ENCODE measurements at regions not wholly inside any gene's neighbourhood (a gene's known extent, or its start where the extent isn't known, plus 50 kb on each side); places are given as distances from the start of the nearest gene placed in this dataset.
"Not testable (repeated sequence)": the region's sequence is repeated elsewhere in the genome, so short reads cannot be mapped to it uniquely, and the experiment has no call there.

DNA sequence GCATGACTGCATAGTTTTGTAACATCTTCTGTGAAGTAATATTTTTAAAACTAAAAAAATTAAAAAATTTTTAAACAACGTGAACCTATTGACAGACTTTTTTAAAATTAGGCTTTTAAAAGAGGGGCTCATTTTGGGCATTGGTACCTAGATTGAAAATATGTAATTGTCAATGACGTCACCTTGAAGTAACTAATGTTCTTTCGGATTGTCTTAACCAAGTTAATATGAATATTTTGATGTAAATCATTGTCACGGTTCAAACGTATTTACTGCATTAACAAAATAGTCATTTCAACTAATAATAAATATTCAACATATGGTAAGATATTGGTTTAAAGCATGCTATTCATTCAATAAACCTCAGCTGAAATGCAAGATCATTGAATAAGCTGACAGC, 719.8 kb downstream of the ANKRD7 start:
- no peak overlapping the region for H3K4me3 Mint-ChIP-seq (ENCODE audit: unreplicated experiment)
- no peaks in the 10 kb centered on the region for H3K4me1 Mint-ChIP-seq (ENCODE audit: insufficient read depth, unreplicated experiment)
- intact Hi-C loops (cut with micrococcal nuclease) = no loop called here
- BruUV-seq (replicated peaks) = no TSS peak
- TF ChIP-seq, protein P1, sequence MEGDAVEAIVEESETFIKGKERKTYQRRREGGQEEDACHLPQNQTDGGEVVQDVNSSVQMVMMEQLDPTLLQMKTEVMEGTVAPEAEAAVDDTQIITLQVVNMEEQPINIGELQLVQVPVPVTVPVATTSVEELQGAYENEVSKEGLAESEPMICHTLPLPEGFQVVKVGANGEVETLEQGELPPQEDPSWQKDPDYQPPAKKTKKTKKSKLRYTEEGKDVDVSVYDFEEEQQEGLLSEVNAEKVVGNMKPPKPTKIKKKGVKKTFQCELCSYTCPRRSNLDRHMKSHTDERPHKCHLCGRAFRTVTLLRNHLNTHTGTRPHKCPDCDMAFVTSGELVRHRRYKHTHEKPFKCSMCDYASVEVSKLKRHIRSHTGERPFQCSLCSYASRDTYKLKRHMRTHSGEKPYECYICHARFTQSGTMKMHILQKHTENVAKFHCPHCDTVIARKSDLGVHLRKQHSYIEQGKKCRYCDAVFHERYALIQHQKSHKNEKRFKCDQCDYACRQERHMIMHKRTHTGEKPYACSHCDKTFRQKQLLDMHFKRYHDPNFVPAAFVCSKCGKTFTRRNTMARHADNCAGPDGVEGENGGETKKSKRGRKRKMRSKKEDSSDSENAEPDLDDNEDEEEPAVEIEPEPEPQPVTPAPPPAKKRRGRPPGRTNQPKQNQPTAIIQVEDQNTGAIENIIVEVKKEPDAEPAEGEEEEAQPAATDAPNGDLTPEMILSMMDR (IDR thresholded peaks at IDR 0.05; ENCODE audit: unreplicated experiment) = no peak
- peaks cover 53% of the 10 kb centered on the region for H3K27me3 Mint-ChIP-seq (ENCODE audit: insufficient read depth, unreplicated experiment)
- POLR2A ChIA-PET = no interaction called here
- no peak for DNase-seq (ENCODE audit: unreplicated experiment)
- H3K27ac Mint-ChIP-seq (ENCODE audit: low read depth, unreplicated experiment) = no peak overlapping the region
- no peaks in the 10 kb centered on the region for H3K9me3 Mint-ChIP-seq (ENCODE audit: unreplicated experiment)
- CTCF ChIA-PET = interaction anchor here (0.6 kb wide), 1 partner anchor 433 kb away, joined by 3 read pairs; no protein-coding TSS in a partner anchor
- H3K36me3 Mint-ChIP-seq (ENCODE audit: insufficient read depth, unreplicated experiment) = no peaks in the 10 kb centered on the region

DNA sequence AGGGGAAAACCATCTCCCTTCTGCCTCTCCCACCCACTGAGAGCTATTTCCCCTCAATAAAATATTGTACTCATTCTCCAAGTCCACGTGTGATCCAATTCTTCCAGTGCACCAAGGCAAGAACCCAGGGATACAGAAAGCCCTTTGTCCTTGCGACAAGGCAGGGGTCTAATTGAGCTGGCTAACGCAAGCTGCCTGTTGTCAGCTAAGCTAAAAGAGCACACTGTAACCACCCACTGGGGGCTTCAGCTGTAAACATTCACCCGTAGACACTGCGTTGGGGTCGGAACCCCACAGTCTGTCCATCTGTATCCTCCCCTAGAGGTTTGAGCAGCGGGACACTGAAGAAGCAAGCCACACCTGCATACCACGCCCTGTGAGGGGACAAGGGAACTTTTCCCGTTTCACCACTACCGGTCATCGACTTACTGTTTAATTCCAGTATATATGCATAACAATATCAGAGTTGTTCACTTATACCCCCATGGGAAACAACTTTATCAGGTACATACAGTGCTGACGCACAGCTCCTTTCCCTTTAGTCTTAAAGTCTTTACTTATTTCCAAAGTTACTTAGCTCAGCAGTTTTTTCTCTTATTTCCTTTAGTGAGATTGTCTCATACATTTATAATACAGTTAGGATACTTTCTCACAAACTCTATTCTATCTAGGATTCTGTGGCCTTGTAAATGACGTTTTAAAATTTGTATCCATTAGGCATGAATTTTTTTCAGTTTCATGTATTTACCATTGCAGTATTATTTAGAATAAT, 721.6 kb downstream of the ANKRD7 start:
- ChIA-PET POLR2A (no interaction called here), CTCF (interaction anchor here (0.6 kb wide), 1 partner anchor 75 kb away, joined by 3 read pairs; no protein-coding TSS in a partner anchor)
- Mint-ChIP-seq H3K36me3 (ENCODE audit: insufficient read depth, unreplicated experiment) (no peaks in the 10 kb centered on the region), H3K4me1 (ENCODE audit: insufficient read depth, unreplicated experiment) (no peaks in the 10 kb centered on the region), H3K4me3 (ENCODE audit: unreplicated experiment) (no peak overlapping the region), H3K27me3 (ENCODE audit: insufficient read depth, unreplicated experiment) (peaks cover 35% of the 10 kb centered on the region), H3K9me3 (ENCODE audit: unreplicated experiment) (no peaks in the 10 kb centered on the region), H3K27ac (ENCODE audit: low read depth, unreplicated experiment) (no peak overlapping the region)
- TF ChIP-seq, protein P1 (IDR thresholded peaks at IDR 0.05; ENCODE audit: unreplicated experiment) = no peak
- DNase-seq (ENCODE audit: unreplicated experiment) = no peak
- intact Hi-C loops (cut with micrococcal nuclease) = no loop called here
- no TSS peak for BruUV-seq (replicated peaks)

GRCh38 chr7:118948508-118948907, 724.0 kb downstream of the ANKRD7 start:
- no TSS peak for BruUV-seq (replicated peaks)
- Mint-ChIP-seq H3K9me3 (ENCODE audit: unreplicated experiment) (no peaks in the 10 kb centered on the region), H3K27me3 (ENCODE audit: insufficient read depth, unreplicated experiment) (peaks cover 32% of the 10 kb centered on the region), H3K4me1 (ENCODE audit: insufficient read depth, unreplicated experiment) (no peaks in the 10 kb centered on the region), H3K27ac (ENCODE audit: low read depth, unreplicated experiment) (no peak overlapping the region), H3K4me3 (ENCODE audit: unreplicated experiment) (no peak overlapping the region), H3K36me3 (ENCODE audit: insufficient read depth, unreplicated experiment) (no peaks in the 10 kb centered on the region)
- TF ChIP-seq, protein P1 (IDR thresholded peaks at IDR 0.05; ENCODE audit: unreplicated experiment) = no peak
- intact Hi-C loops (cut with micrococcal nuclease) = no loop called here
- ChIA-PET CTCF (interaction anchor here (0.8 to 1.1 kb wide), 2 partner anchors 28 to 228 kb away, joined by 3 read pairs; no protein-coding TSS in a partner anchor), POLR2A (no interaction called here)
- DNase-seq (ENCODE audit: unreplicated experiment) = no peak

- no peak overlapping the region for H3K27ac Mint-ChIP-seq (ENCODE audit: low read depth, unreplicated experiment)
- POLR2A ChIA-PET = no interaction called here
- H3K9me3 Mint-ChIP-seq (ENCODE audit: unreplicated experiment) = no peaks in the 10 kb centered on the region
- CTCF ChIA-PET = interaction anchor here (1.1 kb wide), 1 partner anchor 227 kb away, joined by 3 read pairs; no protein-coding TSS in a partner anchor
- TF ChIP-seq, protein P1 (IDR thresholded peaks at IDR 0.05; ENCODE audit: unreplicated experiment) = no peak
- no peaks in the 10 kb centered on the region for H3K4me1 Mint-ChIP-seq (ENCODE audit: insufficient read depth, unreplicated experiment)
- H3K4me3 Mint-ChIP-seq (ENCODE audit: unreplicated experiment) = no peak overlapping the region
- intact Hi-C loops (cut with micrococcal nuclease) = no loop called here
- no peak for DNase-seq (ENCODE audit: unreplicated experiment)
- BruUV-seq (replicated peaks) = no TSS peak
- H3K36me3 Mint-ChIP-seq (ENCODE audit: insufficient read depth, unreplicated experiment) = no peaks in the 10 kb centered on the region
- H3K27me3 Mint-ChIP-seq (ENCODE audit: insufficient read depth, unreplicated experiment) = peaks cover 37% of the 10 kb centered on the region
These were observed 724.5 kb downstream of the ANKRD7 start for GRCh38 chr7:118949031-118949430.

DNA sequence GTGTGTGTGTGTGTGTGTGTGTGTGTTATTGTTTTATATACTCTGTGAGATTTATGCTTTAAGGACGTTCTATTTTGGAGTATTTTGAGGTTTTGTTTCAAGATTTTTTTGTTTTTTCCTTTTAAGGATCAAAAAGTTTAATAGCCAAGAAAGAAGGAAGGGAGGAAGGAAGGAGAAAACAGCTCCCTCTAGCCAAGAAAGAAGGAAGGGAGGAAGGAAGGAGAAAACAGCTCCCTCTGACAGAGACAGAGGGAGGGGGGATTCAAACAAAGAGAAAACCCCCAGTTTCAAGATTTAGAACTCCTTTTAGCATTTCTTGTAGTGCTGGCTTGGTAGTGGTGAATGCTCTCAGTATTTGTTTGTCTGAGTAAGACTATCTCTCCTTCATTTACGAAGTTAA, 731.8 kb downstream of the ANKRD7 start:
- intact Hi-C loops (cut with micrococcal nuclease); DNase-seq (ENCODE audit: unreplicated experiment); H3K9me3 Mint-ChIP-seq (ENCODE audit: unreplicated experiment); H3K4me1 Mint-ChIP-seq (ENCODE audit: insufficient read depth, unreplicated experiment); POLR2A ChIA-PET; H3K36me3 Mint-ChIP-seq (ENCODE audit: insufficient read depth, unreplicated experiment); BruUV-seq (replicated peaks); H3K4me3 Mint-ChIP-seq (ENCODE audit: unreplicated experiment); H3K27ac Mint-ChIP-seq (ENCODE audit: low read depth, unreplicated experiment): not testable (repeated sequence)
- CTCF ChIA-PET = interaction anchor here (0.7 to 0.8 kb wide), 2 partner anchors 13 to 1573 kb away, joined by 3 read pairs; no protein-coding TSS in a partner anchor
- peaks cover 72% of the 10 kb centered on the region for H3K27me3 Mint-ChIP-seq (ENCODE audit: insufficient read depth, unreplicated experiment)

Data from MCF 10A (cell line).